Transverse colon (tissue), 4 donors: ENCODE measurements at regions not wholly inside any gene's neighbourhood (a gene's known extent, or its start where the extent isn't known, plus 50 kb on each side); places are given as distances from the start of the nearest gene placed in this dataset.
"Not testable (repeated sequence)": the region's sequence is repeated elsewhere in the genome, so short reads cannot be mapped to it uniquely, and the experiment has no call there.

Experiments used
- DNase-seq: peaks from one replicate; pipeline ENCODE4 v3.0.0-alpha.2; 2019
- H3K27ac ChIP-seq, 4 donors: fragments of 200-600 bp; sonication (generic); 2 replicates each; pipeline ENCODE4 v1.5.1; 2016 to 2018; ENCODE audit warnings: inconsistent platforms in 4 of 4
- H3K27me3 ChIP-seq: fragments of 200-600 bp; sonication (generic); 2 replicates; pipeline ENCODE4 v1.5.1; 2017; ENCODE audit warnings: inconsistent platforms
- H3K36me3 ChIP-seq, 4 donors: fragments of 200-600 bp; sonication (generic); 2 replicates each; pipeline ENCODE4 v1.5.1; 2017 to 2019; ENCODE audit warnings: inconsistent platforms in 4 of 4
- H3K4me1 ChIP-seq, 4 donors: fragments of 200-600 bp; sonication (generic); 2 replicates each; pipeline ENCODE4 v1.5.1; 2017 to 2020; ENCODE audit warnings: inconsistent platforms in 4 of 4
- H3K4me3 ChIP-seq, 4 donors: fragments of 200-600 bp; sonication (generic); 1 replicate in 1 of 4; 2 replicates in 3 of 4; pipeline versions ENCODE4 v1.5.1 to v1.6.1; 2017 to 2019; ENCODE audit warnings: inconsistent platforms in 4 of 4
- H3K9me3 ChIP-seq, 2 donors: fragments of 200-600 bp; sonication (generic); 2 replicates each; pipeline ENCODE4 v1.5.1; 2017 to 2019; ENCODE audit warnings: inconsistent platforms in 2 of 2
- EP300 ChIP-seq: sonication (generic); formaldehyde crosslinking; IDR thresholded peaks from one replicate; pipeline ENCODE4 v1.6.1; 2017; ENCODE audit warnings: antibody characterized with exemption, low read depth
- POLR2A ChIP-seq: fragments of 450-650 bp; IDR thresholded peaks from one replicate; pipeline ENCODE4 v1.6.1; 2016; ENCODE audit warnings: antibody characterized with exemption, mild to moderate bottlenecking, moderate library complexity
- POLR2AphosphoS5 ChIP-seq, 3 donors: sonication (generic); formaldehyde crosslinking; IDR thresholded peaks; one replicate each; pipeline ENCODE4 v1.6.1; 2016; ENCODE audit warnings: antibody characterized with exemption in 3 of 3
- WGBS, 2 donors: methylation state at CpG; one replicate each; pipeline ENCODE4 v1.1.5; 2018; ENCODE audit warnings: low coverage in 1 of 2; 5-methylcytosine and 5-hydroxymethylcytosine counted together
- in situ Hi-C, 4 donors: fragments of 200-750 bp; cut with MboI; loops; one replicate each; pipeline versions ENCODE4 v1.15.0 to v1.15.1; 2017; ENCODE audit warnings: low sequenced_read_pairs in 3 of 4, low pct_ligation_motif_present in 1 of 4, low pct_unique_long_range_greater_than_20kb in 1 of 4
- intact Hi-C: fragments of 100-400 bp; cut with DNase I; formaldehyde crosslinking; loops from one replicate; pipeline ENCODE4 v1.15.1; 2023; ENCODE audit warnings: low total_unique reads
- TF ChIP-seq, protein P1 (sequence below), 5 experiments: fragments of 200-600 bp in 3 of 5; fragments of 450-650 bp in 2 of 5; sonication (generic) in 3 of 5; IDR thresholded peaks; 1 replicate in 2 of 5; 2 replicates in 3 of 5; pipeline ENCODE4 v1.5.1; 2016 to 2017; ENCODE audit warnings: antibody characterized with exemption in 5 of 5, inconsistent platforms in 3 of 5, mild to moderate bottlenecking in 2 of 5, moderate library complexity in 1 of 5

DNA sequence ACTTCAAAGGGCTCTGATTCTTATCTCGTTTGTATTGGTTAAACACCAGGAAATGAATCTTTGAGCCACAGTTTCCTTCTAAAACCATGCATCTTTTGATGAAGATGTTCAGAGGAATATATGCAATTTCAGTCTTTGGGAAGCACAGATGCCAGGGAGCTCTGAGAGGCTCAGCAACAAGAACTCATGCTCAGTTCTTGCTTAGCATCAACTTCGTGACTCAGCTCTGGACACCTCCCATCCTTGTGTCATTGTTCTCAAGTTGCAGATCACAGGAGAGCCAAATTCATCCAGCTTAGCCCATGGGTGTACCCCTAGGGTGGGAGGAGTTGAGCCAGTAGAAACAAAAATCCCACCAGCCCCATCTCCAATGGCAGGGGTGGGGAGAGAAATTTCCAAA lies 219.6 kb upstream of the MAOA start:
- Histone ChIP-seq H3K27me3 (no peaks in the 10 kb centered on the region), H3K27ac (no peak overlapping the region), H3K36me3 (no peaks in the 10 kb centered on the region), H3K4me1 (no peaks in the 10 kb centered on the region), H3K9me3 (no peaks in the 10 kb centered on the region), H3K4me3 (no peak overlapping the region)
- WGBS, 2 donors, result 23 to 35% methylated on average over 1 to 2 of the region's 2 CpGs
- intact Hi-C loops (no loop called here), in situ Hi-C loops (no loop called here)
- TF ChIP-seq POLR2A (no peak), POLR2AphosphoS5 (IDR thresholded peaks at IDR 0.05) (no peak), EP300 (no peak)
- TF ChIP-seq, protein P1, sequence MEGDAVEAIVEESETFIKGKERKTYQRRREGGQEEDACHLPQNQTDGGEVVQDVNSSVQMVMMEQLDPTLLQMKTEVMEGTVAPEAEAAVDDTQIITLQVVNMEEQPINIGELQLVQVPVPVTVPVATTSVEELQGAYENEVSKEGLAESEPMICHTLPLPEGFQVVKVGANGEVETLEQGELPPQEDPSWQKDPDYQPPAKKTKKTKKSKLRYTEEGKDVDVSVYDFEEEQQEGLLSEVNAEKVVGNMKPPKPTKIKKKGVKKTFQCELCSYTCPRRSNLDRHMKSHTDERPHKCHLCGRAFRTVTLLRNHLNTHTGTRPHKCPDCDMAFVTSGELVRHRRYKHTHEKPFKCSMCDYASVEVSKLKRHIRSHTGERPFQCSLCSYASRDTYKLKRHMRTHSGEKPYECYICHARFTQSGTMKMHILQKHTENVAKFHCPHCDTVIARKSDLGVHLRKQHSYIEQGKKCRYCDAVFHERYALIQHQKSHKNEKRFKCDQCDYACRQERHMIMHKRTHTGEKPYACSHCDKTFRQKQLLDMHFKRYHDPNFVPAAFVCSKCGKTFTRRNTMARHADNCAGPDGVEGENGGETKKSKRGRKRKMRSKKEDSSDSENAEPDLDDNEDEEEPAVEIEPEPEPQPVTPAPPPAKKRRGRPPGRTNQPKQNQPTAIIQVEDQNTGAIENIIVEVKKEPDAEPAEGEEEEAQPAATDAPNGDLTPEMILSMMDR (IDR thresholded peaks at IDR 0.05), result no peak
- DNase-seq, result no peak

DNA sequence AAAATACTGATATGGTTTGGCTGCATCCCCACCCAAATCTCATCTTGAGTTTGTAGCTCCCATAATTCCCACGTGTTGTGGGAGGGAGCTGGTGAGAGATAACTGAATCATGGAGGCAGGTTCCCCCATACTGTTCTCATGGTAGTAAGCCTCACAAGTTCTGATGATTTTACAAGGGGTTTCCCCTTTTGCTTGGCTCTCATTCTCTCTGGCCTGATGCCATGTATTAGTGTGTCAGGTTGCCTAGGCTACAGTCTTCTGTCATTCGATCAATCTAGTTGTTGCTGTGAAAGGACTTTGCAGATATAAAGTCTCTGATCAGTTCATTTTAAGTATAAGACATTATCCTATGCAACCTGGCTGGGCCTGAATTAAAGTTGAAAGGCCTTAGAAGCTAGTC lies 209.3 kb upstream of the MAOA start:
- DNase-seq, result no peak
- no peaks in the 10 kb centered on the region for H3K9me3 ChIP-seq
- H3K27me3 ChIP-seq, result no peaks in the 10 kb centered on the region
- H3K27ac ChIP-seq, result no peak overlapping the region
- H3K4me3 ChIP-seq, result no peak overlapping the region
- TF ChIP-seq, protein P1 (IDR thresholded peaks at IDR 0.05), result no peak
- TF ChIP-seq POLR2AphosphoS5 (IDR thresholded peaks at IDR 0.05) (no peak), POLR2A (no peak), EP300 (no peak)
- intact Hi-C loops (no loop called here), in situ Hi-C loops (no loop called here)
- H3K4me1 ChIP-seq, result no peaks in the 10 kb centered on the region
- no peaks in the 10 kb centered on the region for H3K36me3 ChIP-seq
- WGBS, 2 donors, result 64% methylated on average over 2 of the region's 2 CpGs; no CpG with 5 or more reads in 1 of the 2 donors

DNA sequence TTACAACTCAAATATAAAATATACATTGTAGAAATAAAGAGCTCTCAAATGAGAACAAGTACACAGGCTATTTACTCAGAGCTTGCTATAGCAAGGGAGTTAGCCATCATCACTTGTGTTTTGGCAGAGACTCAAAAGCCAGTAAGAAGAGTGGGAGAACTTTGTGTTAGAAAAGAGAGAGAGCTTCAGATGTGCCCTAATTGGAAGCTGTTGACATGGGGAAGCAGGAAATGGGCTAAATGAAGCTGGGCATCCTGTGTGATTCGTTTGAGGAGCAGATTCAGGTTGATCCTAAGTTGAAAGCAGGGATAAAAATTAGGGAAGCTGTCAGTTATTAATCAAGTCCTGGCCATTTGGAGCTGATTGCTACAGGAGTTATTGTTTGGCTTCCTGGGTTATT lies 207.4 kb upstream of the MAOA start:
- Histone ChIP-seq H3K4me3 (no peak overlapping the region), H3K36me3 (no peaks in the 10 kb centered on the region), H3K27ac (no peak overlapping the region), H3K4me1 (no peaks in the 10 kb centered on the region), H3K9me3 (no peaks in the 10 kb centered on the region), H3K27me3 (no peaks in the 10 kb centered on the region)
- no peak for DNase-seq
- 61% methylated on average over 1 of the region's 1 CpG; no CpG with 5 or more reads in 1 of the 2 donors for WGBS, 2 donors
- intact Hi-C loops (no loop called here), in situ Hi-C loops (no loop called here)
- TF ChIP-seq POLR2A (no peak), POLR2AphosphoS5 (IDR thresholded peaks at IDR 0.05) (no peak), EP300 (no peak)
- TF ChIP-seq, protein P1 (IDR thresholded peaks at IDR 0.05), result no peak

DNA sequence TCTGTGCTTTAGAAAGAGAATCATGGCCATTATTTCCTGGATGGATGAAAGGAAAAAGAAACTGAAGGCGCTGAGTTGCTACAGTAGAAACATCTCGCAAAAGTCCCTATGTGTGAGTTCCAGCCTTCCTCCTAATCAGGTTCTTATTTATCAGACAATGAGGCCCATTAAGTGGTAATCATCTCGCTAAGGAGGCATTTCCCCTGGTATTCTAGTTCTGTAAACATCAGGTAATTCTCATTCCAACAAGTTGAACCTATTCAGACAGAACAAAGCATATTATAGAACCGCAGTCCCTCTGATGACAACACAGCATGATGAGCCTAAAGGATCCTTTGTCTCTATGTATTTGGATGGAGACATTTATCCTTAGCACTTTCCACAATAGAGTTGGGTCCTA lies 205.7 kb upstream of the MAOA start:
- in situ Hi-C loops, result no loop called here
- Histone ChIP-seq H3K4me3 (no peak overlapping the region), H3K27ac (no peak overlapping the region), H3K4me1 (no peaks in the 10 kb centered on the region), H3K9me3 (no peaks in the 10 kb centered on the region), H3K36me3 (no peaks in the 10 kb centered on the region), H3K27me3 (no peaks in the 10 kb centered on the region)
- intact Hi-C loops, result no loop called here
- TF ChIP-seq POLR2A, result no peak
- no peak for TF ChIP-seq POLR2AphosphoS5 (IDR thresholded peaks at IDR 0.05)
- TF ChIP-seq, protein P1 (IDR thresholded peaks at IDR 0.05), result no peak
- no peak for TF ChIP-seq EP300
- 40 to 74% methylated on average over 1 to 4 of the region's 4 CpGs for WGBS, 2 donors
- DNase-seq, result no peak

DNA sequence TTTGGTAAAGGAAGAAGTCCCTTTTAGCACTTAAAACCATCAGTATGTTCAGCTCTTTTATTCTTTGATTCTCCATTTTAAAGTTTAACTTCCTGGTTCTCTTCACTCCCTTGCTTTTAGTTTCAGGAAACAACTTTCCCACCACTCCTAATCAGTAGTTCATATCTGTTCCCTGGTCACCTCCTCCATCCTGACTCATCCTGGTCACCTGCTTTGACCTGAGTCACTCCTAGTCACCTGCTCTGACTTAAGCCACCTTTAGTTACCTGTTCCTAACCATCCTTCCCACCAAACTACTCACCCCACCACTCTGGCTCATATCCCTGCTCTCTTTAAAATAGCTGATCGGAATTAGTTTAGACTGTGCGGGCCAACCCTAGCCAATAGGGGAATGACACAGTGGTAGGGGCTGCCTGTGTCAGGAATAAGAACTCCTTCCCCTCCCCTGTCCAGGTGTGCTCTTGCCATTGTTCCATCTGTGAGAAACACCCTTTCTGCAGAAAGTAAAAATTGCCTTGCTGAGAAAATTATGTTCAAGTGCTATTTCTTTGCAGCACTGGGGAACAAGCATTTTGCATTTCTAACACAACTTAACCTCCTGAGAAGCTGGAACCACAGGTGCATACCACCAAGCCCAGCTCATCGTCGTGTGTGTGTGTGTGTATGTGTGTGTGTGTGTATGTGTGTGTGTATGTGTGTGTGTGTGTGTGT lies 204.0 kb upstream of the MAOA start:
- H3K27me3 ChIP-seq, DNase-seq, in situ Hi-C loops, H3K36me3 ChIP-seq, H3K4me3 ChIP-seq, intact Hi-C loops, H3K9me3 ChIP-seq, H3K4me1 ChIP-seq, H3K27ac ChIP-seq: not testable (repeated sequence)
- WGBS, 2 donors, result 96 to 100% methylated on average over 2 to 4 of the region's 4 CpGs
